AG04450 (cell line): ENCODE measurements at regions not wholly inside any gene's neighbourhood (a gene's known extent, or its start where the extent isn't known, plus 50 kb on each side); places are given as distances from the start of the nearest gene placed in this dataset.
"Not testable (repeated sequence)": the region's sequence is repeated elsewhere in the genome, so short reads cannot be mapped to it uniquely, and the experiment has no call there.

Experiments
- CTCF ChIA-PET: fragments of 300-600, 350-600 bp; formaldehyde crosslinking; extraction: SDS; loops from one replicate; lab custom pipeline; 2022; ENCODE audit warnings: antibody characterized with exemption, inconsistent platforms; lab: Charles Lee
- POLR2A ChIA-PET: fragments of 350-600 bp; formaldehyde crosslinking; extraction: SDS; loops from one replicate; lab custom pipeline; 2021; ENCODE audit warnings: antibody characterized with exemption, inconsistent platforms; lab: Yijun Ruan, JAX
- DNase-seq: peaks from one replicate; pipeline ENCODE4 v3.0.0-alpha.2; 2011; ENCODE audit warnings: low read depth, low spot score
- H3K27ac ChIP-seq: one replicate; pipeline ENCODE4 v1.5.1; 2012; ENCODE audit warnings: low read depth, low read length, control low read depth
- H3K27me3 ChIP-seq: one replicate; pipeline ENCODE4 v1.6.0; 2012; ENCODE audit warnings: low read length; ENCODE audit not compliant: control insufficient read depth, insufficient read depth
- H3K4me3 ChIP-seq: 2 replicates; pipeline ENCODE4 v1.5.1; 2011; ENCODE audit warnings: mild to moderate bottlenecking, low read depth, low read length, control low read depth
- H3K9me3 ChIP-seq: 2 replicates; pipeline ENCODE4 v1.5.1; 2012; ENCODE audit warnings: low read length; ENCODE audit not compliant: control insufficient read depth, insufficient read depth
- TF ChIP-seq, protein P1 (sequence below): IDR thresholded peaks from 2 replicates; pipeline ENCODE4 v1.5.1; 2011; ENCODE audit warnings: low read depth, low read length, control low read depth, inconsistent platforms

DNA sequence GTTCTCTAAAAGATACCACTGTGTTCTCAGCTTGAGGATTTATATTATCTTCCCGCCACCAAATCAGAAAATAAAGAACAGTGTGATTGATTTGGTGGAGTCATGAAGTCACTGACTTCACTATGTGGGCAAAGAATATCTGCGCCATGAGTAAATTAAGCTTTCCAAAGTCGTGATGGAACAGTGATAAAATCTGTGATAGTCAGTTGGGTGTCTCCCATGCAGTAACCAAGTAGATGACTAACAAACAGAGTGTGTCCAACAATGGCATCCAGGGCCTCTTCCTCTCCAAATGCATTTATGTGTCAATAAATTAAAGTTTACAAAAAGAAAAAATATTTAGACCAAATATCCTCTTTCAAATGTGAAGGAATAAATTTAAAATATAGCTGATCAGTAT lies 87.0 kb upstream of the DST start:
- no peak for DNase-seq
- ChIA-PET POLR2A (interaction anchor here (1.0 kb wide), 1 partner anchor 14 kb away, joined by 3 read pairs; no protein-coding TSS in a partner anchor), CTCF (interaction anchor here (1.4 to 1.5 kb wide), 3 partner anchors 30 to 122 kb away, joined by 3 to 5 read pairs (median 5); no protein-coding TSS in a partner anchor)
- no peak overlapping the region for H3K4me3 ChIP-seq
- no peaks in the 10 kb centered on the region for H3K27me3 ChIP-seq
- TF ChIP-seq, protein P1, sequence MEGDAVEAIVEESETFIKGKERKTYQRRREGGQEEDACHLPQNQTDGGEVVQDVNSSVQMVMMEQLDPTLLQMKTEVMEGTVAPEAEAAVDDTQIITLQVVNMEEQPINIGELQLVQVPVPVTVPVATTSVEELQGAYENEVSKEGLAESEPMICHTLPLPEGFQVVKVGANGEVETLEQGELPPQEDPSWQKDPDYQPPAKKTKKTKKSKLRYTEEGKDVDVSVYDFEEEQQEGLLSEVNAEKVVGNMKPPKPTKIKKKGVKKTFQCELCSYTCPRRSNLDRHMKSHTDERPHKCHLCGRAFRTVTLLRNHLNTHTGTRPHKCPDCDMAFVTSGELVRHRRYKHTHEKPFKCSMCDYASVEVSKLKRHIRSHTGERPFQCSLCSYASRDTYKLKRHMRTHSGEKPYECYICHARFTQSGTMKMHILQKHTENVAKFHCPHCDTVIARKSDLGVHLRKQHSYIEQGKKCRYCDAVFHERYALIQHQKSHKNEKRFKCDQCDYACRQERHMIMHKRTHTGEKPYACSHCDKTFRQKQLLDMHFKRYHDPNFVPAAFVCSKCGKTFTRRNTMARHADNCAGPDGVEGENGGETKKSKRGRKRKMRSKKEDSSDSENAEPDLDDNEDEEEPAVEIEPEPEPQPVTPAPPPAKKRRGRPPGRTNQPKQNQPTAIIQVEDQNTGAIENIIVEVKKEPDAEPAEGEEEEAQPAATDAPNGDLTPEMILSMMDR: no peak
- no peaks in the 10 kb centered on the region for H3K9me3 ChIP-seq
- no peak overlapping the region for H3K27ac ChIP-seq

DNA sequence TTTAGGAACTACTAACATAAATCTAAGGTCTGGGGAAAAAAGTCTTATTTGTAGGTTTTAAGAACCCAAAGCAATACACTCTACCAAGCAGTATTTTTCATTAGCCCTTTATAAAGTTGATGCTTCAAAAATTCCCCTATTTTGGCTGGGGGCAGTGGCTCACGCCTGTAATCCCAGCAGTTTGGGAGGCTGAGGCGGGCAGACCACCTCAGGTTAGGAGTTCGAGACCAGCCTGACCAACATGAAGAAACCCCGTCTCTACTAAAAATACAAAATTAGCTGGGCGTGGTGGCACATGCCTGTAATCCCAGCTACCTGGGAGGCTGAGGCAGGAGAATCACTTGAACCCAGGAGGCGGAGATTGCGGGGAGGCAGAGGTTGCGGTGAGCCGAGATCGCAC lies 86.5 kb upstream of the DST start:
- ChIA-PET POLR2A (interaction anchor here (1.0 kb wide), 1 partner anchor 13 kb away, joined by 3 read pairs; no protein-coding TSS in a partner anchor), CTCF (interaction anchor here (1.4 to 1.5 kb wide), 3 partner anchors 30 to 122 kb away, joined by 3 to 5 read pairs (median 5); no protein-coding TSS in a partner anchor)
- H3K4me3 ChIP-seq, H3K27me3 ChIP-seq, DNase-seq, H3K9me3 ChIP-seq, H3K27ac ChIP-seq: not testable (repeated sequence)

DNA sequence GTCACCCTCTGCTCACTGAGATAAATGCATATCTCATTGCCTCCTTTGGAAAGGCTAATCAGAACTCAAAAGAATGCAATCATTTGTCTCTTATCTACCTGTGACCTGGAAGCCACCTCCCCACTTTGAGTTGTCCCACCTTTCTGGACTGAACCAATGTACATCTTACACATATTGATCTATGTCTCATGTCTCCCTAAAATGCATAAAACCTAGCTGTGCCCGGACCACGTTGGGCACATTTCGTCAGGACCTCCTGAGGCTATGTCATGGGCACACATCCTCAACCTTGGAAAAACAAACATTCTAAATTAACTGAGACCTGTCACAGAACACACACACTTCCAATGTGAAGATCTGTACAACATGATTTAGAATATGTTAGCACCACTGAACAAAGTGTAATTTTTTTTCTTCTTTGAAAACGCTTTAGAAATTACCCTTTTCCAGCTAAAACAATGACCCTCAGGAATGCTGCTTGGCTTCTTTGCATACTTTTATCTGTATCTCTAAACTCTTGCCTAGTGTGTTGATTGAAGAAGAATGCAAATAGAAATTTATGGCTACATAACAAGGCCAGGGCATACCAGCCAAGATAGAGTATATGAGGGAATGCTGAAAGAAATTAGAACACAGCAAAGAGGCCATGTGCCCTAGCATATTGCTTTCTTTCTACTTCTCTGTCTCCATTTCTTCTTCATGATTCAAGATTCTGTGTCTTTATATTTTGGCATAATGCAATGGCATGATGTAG lies 84.6 kb upstream of the DST start:
- no peak overlapping the region for H3K27ac ChIP-seq

DNA sequence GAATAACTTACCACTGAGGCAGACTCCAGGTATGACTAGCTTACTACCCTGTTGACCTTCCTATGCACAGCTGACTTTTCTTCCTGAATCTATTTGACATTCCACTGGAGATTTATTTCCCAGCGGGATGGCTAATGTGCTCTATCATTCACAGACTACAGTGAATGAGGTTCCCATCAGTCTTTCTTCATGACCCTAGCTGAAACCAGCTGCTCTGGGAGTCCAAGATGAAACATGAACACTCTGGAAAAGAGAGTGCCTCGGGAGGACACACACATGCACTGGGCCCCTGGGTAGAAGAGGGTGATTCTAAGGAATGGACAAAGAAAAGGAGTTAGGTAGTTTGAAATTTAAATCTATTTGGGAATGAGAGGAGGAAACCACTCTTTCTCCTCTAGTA lies 82.6 kb upstream of the DST start:
- Histone ChIP-seq H3K27ac (no peak overlapping the region), H3K27me3 (no peaks in the 10 kb centered on the region), H3K9me3 (no peaks in the 10 kb centered on the region), H3K4me3 (no peak overlapping the region)
- DNase-seq: no peak
- POLR2A ChIA-PET: no interaction called here
- CTCF ChIA-PET: interaction anchor here (0.5 to 1.7 kb wide), 4 partner anchors 8 to 38 kb away, joined by 3 to 6 read pairs (median 4); no protein-coding TSS in a partner anchor
- TF ChIP-seq, protein P1: no peak

More for the DNA sequence above, 84.6 kb upstream of the DST start:
- TF ChIP-seq, protein P1: no peak
- Histone ChIP-seq H3K4me3 (no peak overlapping the region), H3K27me3 (no peaks in the 10 kb centered on the region), H3K9me3 (no peaks in the 10 kb centered on the region)
- no peak for DNase-seq
- CTCF ChIA-PET: interaction anchor here (1.2 kb wide), 1 partner anchor 117 kb away, joined by 4 read pairs; no protein-coding TSS in a partner anchor
- POLR2A ChIA-PET: interaction anchor here (0.9 to 1.7 kb wide), 4 partner anchors 12 to 37 kb away, joined by 3 to 9 read pairs (median 5); no protein-coding TSS in a partner anchor

DNA sequence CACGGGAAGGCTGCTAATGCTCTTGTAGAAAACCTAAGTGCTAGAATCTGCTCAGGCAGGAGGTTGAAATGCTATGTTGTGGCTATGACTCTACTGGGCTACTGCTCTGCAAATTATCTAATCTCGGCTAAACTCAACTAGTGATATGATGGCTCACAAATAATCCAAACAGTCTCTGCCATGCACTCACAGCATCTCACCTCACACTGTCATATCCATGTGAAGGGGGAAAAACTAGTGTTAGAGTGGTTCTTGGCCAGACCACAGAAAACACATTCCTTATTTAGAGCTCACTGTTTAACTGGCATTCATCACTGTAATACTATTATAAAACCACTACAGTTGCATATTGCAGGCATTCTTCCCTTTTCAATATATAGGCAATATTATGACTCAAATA lies 81.8 kb upstream of the DST start:
- no peak for DNase-seq
- Histone ChIP-seq H3K27me3 (no peaks in the 10 kb centered on the region), H3K4me3 (no peak overlapping the region), H3K27ac (peak overlapping the region; percentile 22), H3K9me3 (no peaks in the 10 kb centered on the region)
- CTCF ChIA-PET: interaction anchor here (1.6 to 1.7 kb wide), 2 partner anchors 16 to 25 kb away, joined by 5 to 6 read pairs; no protein-coding TSS in a partner anchor
- POLR2A ChIA-PET: no interaction called here
- TF ChIP-seq, protein P1: no peak
